ENCODE measurements at regions not wholly inside any gene's neighbourhood (a gene's known extent, or its start where the extent isn't known, plus 50 kb on each side); places are given as distances from the start of the nearest gene placed in this dataset.

DNA sequence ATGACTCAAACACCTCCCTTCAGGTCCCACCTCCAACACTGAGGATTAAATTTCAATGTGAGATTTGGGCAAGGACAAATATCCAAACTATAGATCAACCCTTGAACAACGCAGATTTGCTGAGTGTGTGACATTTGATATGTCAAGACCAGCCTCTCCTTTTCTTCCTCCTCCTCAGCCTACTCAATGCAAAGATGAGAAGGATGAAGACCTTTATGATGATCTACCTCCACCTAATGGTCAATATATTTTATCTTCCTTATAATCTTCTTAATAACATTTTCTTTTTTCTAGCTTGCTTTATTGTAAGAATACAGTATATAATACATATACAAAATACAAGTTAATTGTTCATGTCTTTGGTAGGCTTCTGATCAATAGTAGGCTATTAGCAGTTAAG lies 67.5 kb upstream of the MPPED2 start:
- DNase-seq (ENCODE audit: extremely low spot score): no peak
- ChIA-PET POLR2A (no interaction called here), CTCF (no interaction called here)
- TF ChIP-seq FOXM1 (IDR thresholded peaks at IDR 0.05; ENCODE audit: borderline replicate concordance) (no peak), HDGF (IDR thresholded peaks at IDR 0.05; ENCODE audit: borderline replicate concordance) (no peak), SUZ12 (IDR thresholded peaks at IDR 0.05) (no peak), FOXK2 (IDR thresholded peaks at IDR 0.05) (no peak), ARNT (IDR thresholded peaks at IDR 0.05) (no peak), FOXA1 (IDR thresholded peaks at IDR 0.05) (no peak), SP1 (IDR thresholded peaks at IDR 0.05) (no peak), CTBP1 (IDR thresholded peaks at IDR 0.05; ENCODE audit: borderline replicate concordance) (no peak), BHLHE40 (IDR thresholded peaks at IDR 0.05; ENCODE audit: borderline replicate concordance) (no peak), ZNF384 (IDR thresholded peaks at IDR 0.05) (no peak), NFRKB (IDR thresholded peaks at IDR 0.05) (no peak), L3MBTL2 (conservative IDR thresholded peaks at IDR 0.05) (no peak), ELF4 (IDR thresholded peaks at IDR 0.05) (no peak), LEF1 (IDR thresholded peaks at IDR 0.05; ENCODE audit: borderline replicate concordance) (no peak), TARDBP (IDR thresholded peaks at IDR 0.05) (no peak)
- TF ChIP-seq, protein P1, sequence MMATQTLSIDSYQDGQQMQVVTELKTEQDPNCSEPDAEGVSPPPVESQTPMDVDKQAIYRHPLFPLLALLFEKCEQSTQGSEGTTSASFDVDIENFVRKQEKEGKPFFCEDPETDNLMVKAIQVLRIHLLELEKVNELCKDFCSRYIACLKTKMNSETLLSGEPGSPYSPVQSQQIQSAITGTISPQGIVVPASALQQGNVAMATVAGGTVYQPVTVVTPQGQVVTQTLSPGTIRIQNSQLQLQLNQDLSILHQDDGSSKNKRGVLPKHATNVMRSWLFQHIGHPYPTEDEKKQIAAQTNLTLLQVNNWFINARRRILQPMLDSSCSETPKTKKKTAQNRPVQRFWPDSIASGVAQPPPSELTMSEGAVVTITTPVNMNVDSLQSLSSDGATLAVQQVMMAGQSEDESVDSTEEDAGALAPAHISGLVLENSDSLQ (IDR thresholded peaks at IDR 0.05): no peak

DNA sequence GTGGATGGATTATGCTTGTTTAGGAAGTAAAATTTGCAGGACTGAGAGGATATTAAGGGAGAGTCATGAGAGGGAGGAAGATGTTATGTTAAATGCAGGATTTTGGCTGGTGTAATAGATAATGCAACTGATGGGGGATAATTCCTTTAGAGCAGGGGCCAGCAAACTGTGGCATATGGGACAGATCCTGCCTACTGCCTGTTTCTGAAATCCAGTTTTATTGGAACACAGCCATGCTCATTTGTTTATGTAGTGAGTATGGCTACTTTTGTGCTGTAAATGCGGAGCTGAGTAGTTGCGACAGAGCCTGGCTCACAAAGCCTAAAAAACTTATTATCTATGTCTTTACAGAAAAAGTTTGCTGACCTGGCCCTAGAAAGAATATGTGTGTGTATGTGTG lies 66.6 kb upstream of the MPPED2 start:
- DNase-seq (ENCODE audit: extremely low spot score): no peak
- ChIA-PET POLR2A (no interaction called here), CTCF (no interaction called here)
- TF ChIP-seq CTBP1 (IDR thresholded peaks at IDR 0.05; ENCODE audit: borderline replicate concordance) (no peak), TARDBP (IDR thresholded peaks at IDR 0.05) (no peak), NFRKB (IDR thresholded peaks at IDR 0.05) (no peak), LEF1 (IDR thresholded peaks at IDR 0.05; ENCODE audit: borderline replicate concordance) (no peak), SUZ12 (IDR thresholded peaks at IDR 0.05) (no peak), FOXM1 (IDR thresholded peaks at IDR 0.05; ENCODE audit: borderline replicate concordance) (no peak)

DNA sequence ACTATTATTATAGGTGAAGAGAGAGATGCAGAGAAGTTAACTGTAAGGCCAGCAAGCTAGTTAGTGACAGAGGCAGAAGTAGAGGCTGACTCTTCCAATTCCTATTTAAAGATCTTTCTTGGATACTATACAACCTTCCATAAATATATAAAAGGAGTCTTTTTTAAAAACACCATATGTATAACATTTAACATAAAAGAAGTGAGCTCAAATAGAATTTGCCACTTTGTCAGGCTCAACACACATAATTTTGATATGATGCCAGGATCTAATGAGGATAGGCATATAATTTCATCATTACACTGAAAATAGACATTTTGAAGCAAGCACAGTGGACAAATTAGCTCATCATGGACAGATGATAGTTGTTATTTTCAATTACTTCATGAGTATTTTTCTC lies 64.1 kb upstream of the MPPED2 start:
- ChIA-PET POLR2A (interaction anchor here (1.5 kb wide), 1 partner anchor 64 kb away, joined by 3 read pairs; the partner anchor contains the start of gene MPPED2), CTCF (interaction anchor here (0.6 kb wide), 1 partner anchor 171 kb away, joined by 4 read pairs; no protein-coding TSS in a partner anchor)
- TF ChIP-seq FOXA1 (IDR thresholded peaks at IDR 0.05): no peak
- no peak for TF ChIP-seq SUZ12 (IDR thresholded peaks at IDR 0.05)
- no peak for TF ChIP-seq ZNF384 (IDR thresholded peaks at IDR 0.05)
- TF ChIP-seq L3MBTL2 (conservative IDR thresholded peaks at IDR 0.05): no peak
- no peak for TF ChIP-seq NFRKB (IDR thresholded peaks at IDR 0.05)
- no peak for TF ChIP-seq FOXM1 (IDR thresholded peaks at IDR 0.05; ENCODE audit: borderline replicate concordance)
- TF ChIP-seq, protein P1 (IDR thresholded peaks at IDR 0.05): no peak
- TF ChIP-seq CTBP1 (IDR thresholded peaks at IDR 0.05; ENCODE audit: borderline replicate concordance): no peak
- no peak for TF ChIP-seq TARDBP (IDR thresholded peaks at IDR 0.05)
- no peak for TF ChIP-seq ELF4 (IDR thresholded peaks at IDR 0.05)
- no peak for TF ChIP-seq FOXK2 (IDR thresholded peaks at IDR 0.05)
- no peak for TF ChIP-seq LEF1 (IDR thresholded peaks at IDR 0.05; ENCODE audit: borderline replicate concordance)
- no peak for TF ChIP-seq BHLHE40 (IDR thresholded peaks at IDR 0.05; ENCODE audit: borderline replicate concordance)
- no peak for DNase-seq (ENCODE audit: extremely low spot score)
